ENCODE measurements at regions not wholly inside any gene's neighbourhood (a gene's known extent, or its start where the extent isn't known, plus 50 kb on each side); places are given as distances from the start of the nearest gene placed in this dataset.

DNA sequence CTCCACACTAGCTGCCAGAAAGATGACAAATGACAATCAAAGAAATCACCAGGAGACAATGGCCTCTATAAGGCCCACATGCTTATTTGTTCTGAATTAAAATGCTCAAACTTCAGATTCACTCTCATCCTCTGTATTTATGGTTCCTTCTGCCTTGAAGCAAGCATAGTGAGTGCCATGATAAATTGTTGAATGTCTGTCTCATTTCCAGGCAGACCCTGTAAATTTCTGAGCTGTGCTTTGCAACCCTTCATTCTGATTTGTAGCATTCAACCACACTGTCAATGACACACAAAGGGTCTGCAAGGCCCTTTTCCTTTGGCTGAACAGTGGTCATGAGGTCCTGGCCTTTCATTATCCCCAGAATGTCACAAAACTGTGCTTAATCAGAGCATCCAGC is 506.6 kb upstream of the GHITM start:
- H3K36me3 ChIP-seq (ENCODE audit: insufficient read depth, low read length) = no peaks in the 10 kb centered on the region
- H3K9ac ChIP-seq (ENCODE audit: low read length) = no peak overlapping the region
- H3K79me2 ChIP-seq (ENCODE audit: insufficient read depth, low read length) = no peaks in the 10 kb centered on the region
- no peaks in the 10 kb centered on the region for H4K20me1 ChIP-seq (ENCODE audit: insufficient read depth, low read length)
- H3K27ac ChIP-seq (ENCODE audit: low read depth, low read length, poor library complexity, severe bottlenecking) = no peak overlapping the region
- TF ChIP-seq EZH2 (IDR thresholded peaks at IDR 0.05; ENCODE audit: borderline replicate concordance, low read length) = no peak
- TF ChIP-seq, protein P1, sequence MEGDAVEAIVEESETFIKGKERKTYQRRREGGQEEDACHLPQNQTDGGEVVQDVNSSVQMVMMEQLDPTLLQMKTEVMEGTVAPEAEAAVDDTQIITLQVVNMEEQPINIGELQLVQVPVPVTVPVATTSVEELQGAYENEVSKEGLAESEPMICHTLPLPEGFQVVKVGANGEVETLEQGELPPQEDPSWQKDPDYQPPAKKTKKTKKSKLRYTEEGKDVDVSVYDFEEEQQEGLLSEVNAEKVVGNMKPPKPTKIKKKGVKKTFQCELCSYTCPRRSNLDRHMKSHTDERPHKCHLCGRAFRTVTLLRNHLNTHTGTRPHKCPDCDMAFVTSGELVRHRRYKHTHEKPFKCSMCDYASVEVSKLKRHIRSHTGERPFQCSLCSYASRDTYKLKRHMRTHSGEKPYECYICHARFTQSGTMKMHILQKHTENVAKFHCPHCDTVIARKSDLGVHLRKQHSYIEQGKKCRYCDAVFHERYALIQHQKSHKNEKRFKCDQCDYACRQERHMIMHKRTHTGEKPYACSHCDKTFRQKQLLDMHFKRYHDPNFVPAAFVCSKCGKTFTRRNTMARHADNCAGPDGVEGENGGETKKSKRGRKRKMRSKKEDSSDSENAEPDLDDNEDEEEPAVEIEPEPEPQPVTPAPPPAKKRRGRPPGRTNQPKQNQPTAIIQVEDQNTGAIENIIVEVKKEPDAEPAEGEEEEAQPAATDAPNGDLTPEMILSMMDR (IDR thresholded peaks at IDR 0.05; ENCODE audit: low read length) = no peak
- no peak overlapping the region for H3K4me3 ChIP-seq (ENCODE audit: low read depth, low read length, poor library complexity, severe bottlenecking)
- no peak overlapping the region for H3K4me2 ChIP-seq (ENCODE audit: low read length)
- no peaks in the 10 kb centered on the region; the same call in 1 of the 2 replicates for H3K27me3 ChIP-seq (ENCODE audit: insufficient read depth, low read length)
- H3K9me3 ChIP-seq (ENCODE audit: low read length) = no peaks in the 10 kb centered on the region
- H3F3A ChIP-seq (ENCODE audit: insufficient read depth, low read length) = no peaks in the 10 kb centered on the region
- H3K9me2 ChIP-seq (ENCODE audit: low read depth, low read length) = no peaks in the 10 kb centered on the region
- H2AFZ ChIP-seq (ENCODE audit: low read length) = no peak overlapping the region
- no peaks in the 10 kb centered on the region for H3K4me1 ChIP-seq (ENCODE audit: insufficient read depth, low read length, severe bottlenecking)

- Histone ChIP-seq H3K4me2 (ENCODE audit: low read length) (no peak overlapping the region), H3K79me2 (ENCODE audit: insufficient read depth, low read length) (no peaks in the 10 kb centered on the region), H3F3A (ENCODE audit: insufficient read depth, low read length) (no peaks in the 10 kb centered on the region), H3K4me3 (ENCODE audit: low read depth, low read length, poor library complexity, severe bottlenecking) (no peak overlapping the region), H3K36me3 (ENCODE audit: insufficient read depth, low read length) (no peaks in the 10 kb centered on the region), H2AFZ (ENCODE audit: low read length) (no peak overlapping the region), H3K27ac (ENCODE audit: low read depth, low read length, poor library complexity, severe bottlenecking) (no peak overlapping the region), H3K9me3 (ENCODE audit: low read length) (no peaks in the 10 kb centered on the region), H3K27me3 (ENCODE audit: insufficient read depth, low read length) (no peaks in the 10 kb centered on the region; the same call in 1 of the 2 replicates), H3K4me1 (ENCODE audit: insufficient read depth, low read length, severe bottlenecking) (no peaks in the 10 kb centered on the region), H3K9me2 (ENCODE audit: low read depth, low read length) (no peaks in the 10 kb centered on the region), H3K9ac (ENCODE audit: low read length) (no peak overlapping the region), H4K20me1 (ENCODE audit: insufficient read depth, low read length) (no peaks in the 10 kb centered on the region)
- TF ChIP-seq, protein P1 (IDR thresholded peaks at IDR 0.05; ENCODE audit: low read length) = no peak
- TF ChIP-seq EZH2 (IDR thresholded peaks at IDR 0.05; ENCODE audit: borderline replicate concordance, low read length) = no peak
Measured at GRCh38 chr10:83633547-83633946, 505.8 kb upstream of the GHITM start.

- Histone ChIP-seq H3K79me2 (ENCODE audit: insufficient read depth, low read length) (no peaks in the 10 kb centered on the region), H3K36me3 (ENCODE audit: insufficient read depth, low read length) (no peaks in the 10 kb centered on the region), H3K27me3 (ENCODE audit: insufficient read depth, low read length) (no peaks in the 10 kb centered on the region; the same call in 1 of the 2 replicates), H3K4me2 (ENCODE audit: low read length) (no peak overlapping the region), H2AFZ (ENCODE audit: low read length) (no peak overlapping the region), H3K9me2 (ENCODE audit: low read depth, low read length) (no peaks in the 10 kb centered on the region), H3K9ac (ENCODE audit: low read length) (no peak overlapping the region), H3K9me3 (ENCODE audit: low read length) (no peaks in the 10 kb centered on the region), H3F3A (ENCODE audit: insufficient read depth, low read length) (no peaks in the 10 kb centered on the region), H3K4me1 (ENCODE audit: insufficient read depth, low read length, severe bottlenecking) (no peaks in the 10 kb centered on the region), H3K4me3 (ENCODE audit: low read depth, low read length, poor library complexity, severe bottlenecking) (no peak overlapping the region), H4K20me1 (ENCODE audit: insufficient read depth, low read length) (no peaks in the 10 kb centered on the region), H3K27ac (ENCODE audit: low read depth, low read length, poor library complexity, severe bottlenecking) (no peak overlapping the region)
- TF ChIP-seq, protein P1 (IDR thresholded peaks at IDR 0.05; ENCODE audit: low read length) = no peak
- no peak for TF ChIP-seq EZH2 (IDR thresholded peaks at IDR 0.05; ENCODE audit: borderline replicate concordance, low read length)
Measured at GRCh38 chr10:83636826-83637225, 502.5 kb upstream of the GHITM start.

All from OCI-LY1 (cell line).